WTC11 (cell line): ENCODE measurements at regions not wholly inside any gene's neighbourhood (a gene's known extent, or its start where the extent isn't known, plus 50 kb on each side); places are given as distances from the start of the nearest gene placed in this dataset.

ENCODE experiments used
- AFF4 ChIP-seq: sonication (generic); formaldehyde crosslinking; IDR thresholded peaks from 2 replicates; pipeline ENCODE4 v1.8.1; 2023; ENCODE audit warnings: mild to moderate bottlenecking, missing genetic modification reagents, borderline replicate concordance
- CTCF ChIP-seq: fragments of 200-600 bp; IDR thresholded peaks from 2 replicates; pipeline ENCODE4 v1.8.0; 2022; ENCODE audit warnings: antibody characterized with exemption
- TEAD4 ChIP-seq: sonication (generic); formaldehyde crosslinking; IDR thresholded peaks from 2 replicates; pipeline ENCODE4 v1.8.0; 2022; ENCODE audit warnings: mild to moderate bottlenecking, missing genetic modification reagents
- USF1 ChIP-seq: sonication (generic); formaldehyde crosslinking; IDR thresholded peaks from 2 replicates; pipeline ENCODE4 v1.8.0; 2022; ENCODE audit warnings: mild to moderate bottlenecking, missing genetic modification reagents

GRCh38 chr13:67466569-67466968 lies 236.4 kb upstream of the PCDH9 start:
- no peak for TF ChIP-seq CTCF
- TF ChIP-seq AFF4 (CRISPR knock-in tag), result no peak
- no peak for TF ChIP-seq TEAD4
- no peak for TF ChIP-seq USF1 (CRISPR knock-in tag)
